HG02973 (cell line): ENCODE measurements at regions not wholly inside any gene's neighbourhood (a gene's known extent, or its start where the extent isn't known, plus 50 kb on each side); places are given as distances from the start of the nearest gene placed in this dataset.
"Not testable (repeated sequence)": the region's sequence is repeated elsewhere in the genome, so short reads cannot be mapped to it uniquely, and the experiment has no call there.

ENCODE experiments used
- ATAC-seq: cut with Tn5 transposase; IDR thresholded peaks from one replicate; pipeline ENCODE4 v1.9.1; 2021; ENCODE audit warnings: moderate library complexity; ENCODE audit not compliant: unreplicated experiment

DNA sequence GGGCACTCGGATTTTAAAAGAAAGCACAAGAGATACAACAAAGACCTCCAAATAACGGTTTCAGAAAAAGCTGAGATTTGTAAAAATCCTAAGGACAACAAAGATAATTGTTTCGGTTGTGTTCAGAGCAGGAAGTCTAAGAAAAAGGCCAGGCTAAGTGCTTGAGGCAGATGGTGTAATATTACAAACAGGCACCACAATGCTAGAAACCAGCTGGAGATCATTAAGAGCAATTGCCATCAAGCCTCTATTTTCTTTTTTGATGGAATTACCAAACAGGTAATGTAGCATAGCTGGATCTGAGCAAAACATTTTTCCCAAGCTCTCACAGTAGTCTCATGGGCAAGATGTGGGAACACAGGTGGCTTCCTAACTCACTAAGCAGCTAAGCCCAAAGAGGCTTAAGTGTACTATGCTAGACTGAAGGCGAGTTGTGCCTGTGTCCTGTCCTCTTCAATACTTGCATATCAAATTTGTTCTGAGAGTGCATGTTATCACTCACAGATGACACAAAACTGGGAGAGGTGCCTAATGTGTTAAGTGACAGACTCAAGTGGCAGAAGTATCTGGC is 161.6 kb downstream of the GLUL start:
- ATAC-seq: no peak

- no peak for ATAC-seq
These were observed 162.1 kb downstream of the GLUL start for GRCh38 chr1:182229451-182229850.

DNA sequence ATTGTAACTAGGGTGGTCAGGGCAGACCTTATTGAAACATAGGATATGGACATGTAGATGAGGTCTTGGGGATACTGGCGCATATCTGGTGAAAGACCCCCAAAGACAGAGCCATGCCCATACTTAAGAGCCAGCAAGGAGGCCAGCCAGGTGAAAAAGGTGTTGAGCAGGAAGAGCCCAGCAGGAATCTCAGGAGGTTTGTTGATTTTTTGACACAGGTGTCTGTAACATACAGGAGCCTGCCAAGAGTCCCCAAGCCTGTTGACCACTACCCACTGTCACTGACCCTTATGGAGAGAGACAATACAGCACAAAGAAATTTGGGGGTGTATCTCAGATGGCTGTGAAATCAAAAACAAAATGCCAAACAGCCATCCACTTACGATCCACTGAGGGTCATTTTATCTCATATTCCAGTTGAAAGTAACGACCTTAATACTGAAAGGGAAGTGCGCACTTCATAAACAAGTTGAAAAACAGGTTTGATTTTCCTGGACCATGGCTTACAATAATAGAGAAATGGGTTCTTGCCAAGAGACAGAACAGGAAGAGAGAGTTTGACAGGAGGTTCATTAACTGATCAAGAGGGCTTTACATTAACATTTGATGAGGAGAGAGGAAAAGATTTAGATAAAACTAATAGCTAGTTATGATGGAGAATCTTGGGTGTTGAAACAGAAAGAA is 163.6 kb downstream of the GLUL start:
- no peak for ATAC-seq

DNA sequence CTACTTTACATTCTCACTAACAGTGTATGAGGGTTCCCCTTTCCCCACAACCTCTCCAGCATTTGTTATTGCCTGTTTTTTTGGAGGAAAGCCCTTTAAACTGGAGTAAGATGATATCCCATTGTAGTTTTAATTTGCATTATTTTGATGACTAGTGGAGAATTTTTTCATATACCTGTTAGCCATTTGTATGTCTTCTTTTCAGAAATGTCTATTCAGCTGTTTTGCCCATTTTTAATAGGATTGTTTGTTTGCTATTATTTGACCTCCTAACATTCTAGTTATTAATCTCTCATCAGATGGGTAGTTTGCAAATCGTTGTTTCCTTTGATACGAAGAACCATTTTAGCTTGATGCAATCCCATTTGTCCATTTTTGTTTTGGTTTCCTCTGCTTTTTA is 165.0 kb downstream of the GLUL start:
- ATAC-seq: no peak

- not testable (repeated sequence) for ATAC-seq
These were observed 164.2 kb upstream of the ZNF648 start for GRCh38 chr1:182225755-182226154.

DNA sequence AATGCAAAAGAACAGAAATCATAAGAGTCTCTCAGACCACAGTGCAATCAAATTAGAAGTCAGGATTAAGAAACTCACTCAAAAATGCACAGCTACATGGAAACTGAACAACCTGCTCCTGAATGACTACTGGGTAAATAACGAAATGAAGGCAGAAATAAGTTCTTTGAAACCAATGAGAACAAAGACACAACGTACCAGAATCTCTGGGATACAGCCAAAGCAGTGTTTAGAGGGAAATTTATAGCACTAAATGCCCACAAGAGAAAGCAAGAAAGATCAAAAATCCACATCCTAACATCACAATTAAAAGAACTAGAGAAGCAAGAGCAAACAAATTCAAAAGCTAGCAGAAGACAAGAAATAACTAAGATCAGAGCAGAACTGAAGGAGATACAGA is 160.5 kb upstream of the ZNF648 start:
- ATAC-seq: not testable (repeated sequence)

- not testable (repeated sequence) for ATAC-seq
These were observed 159.9 kb upstream of the ZNF648 start for GRCh38 chr1:182221367-182221766.

- ATAC-seq: no peak
These were observed 156.5 kb upstream of the ZNF648 start for GRCh38 chr1:182217967-182218366.

- ATAC-seq: no peak
These were observed 155.6 kb upstream of the ZNF648 start for GRCh38 chr1:182217071-182217470.

- ATAC-seq: no peak
These were observed 154.3 kb upstream of the ZNF648 start for GRCh38 chr1:182215764-182216163.

DNA sequence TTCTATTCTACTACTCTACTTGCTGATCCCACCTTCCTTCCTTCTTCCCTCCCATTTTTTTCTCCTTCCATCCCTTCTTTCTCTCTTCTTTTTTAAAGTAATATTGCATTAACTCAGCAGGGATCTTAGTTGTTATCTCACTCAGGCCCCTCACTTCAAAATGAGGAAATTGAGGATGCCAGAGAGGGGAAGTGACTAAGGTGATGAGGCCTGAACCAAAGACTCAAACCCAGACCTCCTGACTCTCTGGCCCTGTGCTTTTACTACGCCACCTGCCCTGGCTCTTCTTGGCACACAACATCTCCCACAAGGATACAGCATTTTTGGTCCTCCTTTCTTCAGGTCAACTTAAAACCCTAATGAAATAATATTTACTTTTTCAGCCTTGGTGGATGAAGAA is 151.7 kb upstream of the ZNF648 start:
- ATAC-seq: no peak

GRCh38 chr1:182211386-182211785 is 149.9 kb upstream of the ZNF648 start:
- no peak for ATAC-seq

- ATAC-seq: no peak
These were observed 148.9 kb upstream of the ZNF648 start for GRCh38 chr1:182210417-182210816.

DNA sequence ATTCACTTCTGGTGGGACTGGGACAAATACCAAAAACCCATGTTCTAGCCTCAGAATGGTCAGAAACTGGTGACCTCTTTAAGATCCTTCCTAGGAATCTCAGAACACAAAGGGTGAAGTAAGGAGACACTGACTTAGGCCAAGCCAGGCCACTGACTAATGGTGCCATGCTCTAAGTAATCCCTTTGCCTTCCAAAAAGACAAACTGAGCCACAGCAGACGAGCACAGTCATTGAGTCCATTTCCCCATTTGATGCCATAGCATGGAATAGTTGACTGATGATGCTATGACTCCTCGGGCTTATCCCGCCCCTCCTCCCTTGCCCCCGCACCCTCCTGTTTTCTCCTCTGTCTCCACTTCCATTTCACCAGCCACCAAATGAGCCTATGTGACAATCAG is 145.8 kb upstream of the ZNF648 start:
- no peak for ATAC-seq

DNA sequence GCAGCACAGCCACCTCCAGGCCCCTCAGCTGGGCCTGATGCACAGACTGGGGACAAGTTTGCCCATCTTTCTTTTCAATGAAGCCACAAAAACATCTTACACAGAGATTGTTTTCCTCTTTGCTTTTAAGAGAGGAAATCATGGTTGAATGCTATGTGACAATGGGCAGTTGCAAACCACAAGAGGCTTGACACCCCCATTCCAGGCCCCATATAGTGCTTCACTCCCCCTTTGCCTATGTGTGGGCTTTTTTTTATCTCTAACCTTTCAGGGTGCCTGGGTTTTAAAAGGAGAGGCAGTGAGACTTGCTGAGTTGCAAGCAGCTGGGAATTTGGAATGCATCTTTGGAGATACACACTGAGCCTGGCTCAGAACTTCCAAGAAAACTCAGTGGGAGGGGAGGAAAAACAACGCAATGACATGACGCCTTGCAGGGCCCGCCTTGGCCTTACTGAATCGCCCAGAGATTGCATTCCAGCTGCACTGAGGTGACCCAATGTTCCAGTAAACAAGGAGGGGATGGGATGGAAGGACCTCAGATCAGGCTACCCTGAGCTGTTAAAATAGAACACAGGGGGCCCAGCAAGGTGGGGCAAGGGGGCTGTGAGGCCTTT is 145.2 kb upstream of the ZNF648 start:
- no peak for ATAC-seq

- no peak for ATAC-seq
These were observed 144.0 kb upstream of the ZNF648 start for GRCh38 chr1:182205351-182206022.

DNA sequence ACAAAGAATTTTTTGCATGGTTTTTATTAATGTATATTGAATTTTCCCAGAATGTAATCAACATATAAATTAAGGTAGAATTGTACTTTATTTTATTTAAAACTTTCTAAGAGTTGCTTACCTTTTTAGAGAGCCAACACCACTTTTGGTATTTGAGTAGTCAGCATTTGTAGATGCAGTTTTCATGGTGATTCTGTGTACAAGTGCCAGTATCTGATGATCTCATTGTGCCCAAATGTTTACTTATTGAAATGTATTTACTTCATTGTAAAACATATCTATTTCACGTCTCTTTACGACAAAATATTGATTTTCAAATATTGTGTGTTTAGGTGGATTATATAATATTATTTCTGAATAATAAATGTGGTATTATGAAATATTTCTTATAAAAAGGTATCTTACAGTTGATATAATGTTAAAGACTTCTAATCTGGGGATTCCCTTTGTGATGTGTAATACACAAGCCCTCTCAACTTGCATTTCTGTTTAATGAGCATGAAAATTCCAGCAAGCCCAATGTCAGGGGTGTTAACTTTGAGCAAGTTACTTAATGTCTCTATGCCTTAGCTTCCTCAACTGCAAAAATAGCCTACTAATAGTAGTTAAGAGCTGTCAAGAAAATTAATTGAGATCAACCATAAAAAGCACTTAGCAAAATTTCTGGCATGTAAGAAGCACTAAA is 141.8 kb upstream of the ZNF648 start:
- ATAC-seq: no peak

GRCh38 chr1:182201490-182201889 is 140.0 kb upstream of the ZNF648 start:
- ATAC-seq: not testable (repeated sequence)

GRCh38 chr1:182200025-182200812 is 138.7 kb upstream of the ZNF648 start:
- ATAC-seq: no peak

DNA sequence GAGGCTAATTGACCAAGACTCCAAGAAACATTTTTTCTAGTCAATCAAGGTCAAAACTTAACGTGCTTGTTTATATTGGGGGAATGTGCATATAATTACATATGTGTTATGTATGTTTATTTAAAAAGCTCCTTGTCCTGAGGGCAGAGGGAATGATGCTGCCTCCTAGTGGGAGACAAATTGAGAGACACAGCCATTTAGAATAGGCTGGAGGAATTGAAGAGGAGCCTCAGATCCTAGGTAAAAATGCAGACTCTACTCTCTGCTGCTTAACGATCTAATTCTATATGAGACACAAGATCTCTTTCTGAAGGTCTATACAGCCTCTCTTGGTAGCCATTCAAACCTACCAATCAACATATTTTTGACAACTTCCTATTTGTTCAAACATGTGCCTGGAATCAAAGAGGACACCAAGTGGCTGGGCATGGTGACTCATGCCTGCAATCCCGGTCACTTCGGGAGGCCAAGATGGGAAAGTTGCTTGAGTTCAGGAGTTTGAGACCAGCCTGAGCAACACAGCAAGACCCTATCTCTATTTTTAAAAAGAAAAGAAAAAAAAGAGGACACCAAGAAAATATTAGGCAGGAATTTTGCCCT is 136.6 kb upstream of the ZNF648 start:
- ATAC-seq: no peak
